Retinal pigment epithelial cell (primary cell): ENCODE measurements at regions not wholly inside any gene's neighbourhood (a gene's known extent, or its start where the extent isn't known, plus 50 kb on each side); places are given as distances from the start of the nearest gene placed in this dataset.

ENCODE experiments used
- DNase-seq: peaks from one replicate; pipeline ENCODE4 v3.0.0-alpha.2; 2010; ENCODE audit warnings: low read depth
- H3K4me3 ChIP-seq: 2 replicates; pipeline ENCODE4 v1.5.1; 2011; ENCODE audit warnings: mild to moderate bottlenecking, low read length, control low read depth, moderate library complexity
- CTCF ChIP-seq: conservative IDR thresholded peaks from 2 replicates; pipeline ENCODE4 v1.5.1; 2011; ENCODE audit warnings: low read depth, low read length, control low read depth, inconsistent platforms

- no peak for TF ChIP-seq CTCF
- DNase-seq, result no peak
- H3K4me3 ChIP-seq, result no peak overlapping the region
These were observed 94.3 kb upstream of the KCTD1 start for GRCh38 chr18:26642440-26643348.

GRCh38 chr18:26640541-26640940, 92.2 kb upstream of the KCTD1 start:
- no peak for TF ChIP-seq CTCF
- no peak overlapping the region for H3K4me3 ChIP-seq
- DNase-seq, result no peak

- DNase-seq, result no peak
These were observed 90.8 kb upstream of the KCTD1 start for GRCh38 chr18:26639149-26639548.

GRCh38 chr18:26637983-26638382, 89.6 kb upstream of the KCTD1 start:
- no peak for DNase-seq
- H3K4me3 ChIP-seq, result no peak overlapping the region
- TF ChIP-seq CTCF, result no peak

More at GRCh38 chr18:26639149-26639548, 90.8 kb upstream of the KCTD1 start:
- TF ChIP-seq CTCF, result no peak
- H3K4me3 ChIP-seq, result no peak overlapping the region

GRCh38 chr18:26637324-26637723, 89.0 kb upstream of the KCTD1 start:
- H3K4me3 ChIP-seq, result no peak overlapping the region
- no peak for TF ChIP-seq CTCF
- no peak for DNase-seq

GRCh38 chr18:26635466-26635865, 87.1 kb upstream of the KCTD1 start:
- no peak for TF ChIP-seq CTCF
- no peak for DNase-seq
- no peak overlapping the region for H3K4me3 ChIP-seq

- H3K4me3 ChIP-seq, result no peak overlapping the region
- DNase-seq, result no peak
- no peak for TF ChIP-seq CTCF
These were observed 86.3 kb upstream of the KCTD1 start for GRCh38 chr18:26634631-26635030.
